GM12874 (cell line): ENCODE measurements at regions not wholly inside any gene's neighbourhood (a gene's known extent, or its start where the extent isn't known, plus 50 kb on each side); places are given as distances from the start of the nearest gene placed in this dataset.

Experiments
- TF ChIP-seq, protein P1 (sequence below): IDR thresholded peaks from 2 replicates; pipeline ENCODE4 v1.5.1; 2011; ENCODE audit warnings: low read depth, mild to moderate bottlenecking, control low read depth, low read length, moderate library complexity; ENCODE audit not compliant: insufficient read depth

- TF ChIP-seq, protein P1, sequence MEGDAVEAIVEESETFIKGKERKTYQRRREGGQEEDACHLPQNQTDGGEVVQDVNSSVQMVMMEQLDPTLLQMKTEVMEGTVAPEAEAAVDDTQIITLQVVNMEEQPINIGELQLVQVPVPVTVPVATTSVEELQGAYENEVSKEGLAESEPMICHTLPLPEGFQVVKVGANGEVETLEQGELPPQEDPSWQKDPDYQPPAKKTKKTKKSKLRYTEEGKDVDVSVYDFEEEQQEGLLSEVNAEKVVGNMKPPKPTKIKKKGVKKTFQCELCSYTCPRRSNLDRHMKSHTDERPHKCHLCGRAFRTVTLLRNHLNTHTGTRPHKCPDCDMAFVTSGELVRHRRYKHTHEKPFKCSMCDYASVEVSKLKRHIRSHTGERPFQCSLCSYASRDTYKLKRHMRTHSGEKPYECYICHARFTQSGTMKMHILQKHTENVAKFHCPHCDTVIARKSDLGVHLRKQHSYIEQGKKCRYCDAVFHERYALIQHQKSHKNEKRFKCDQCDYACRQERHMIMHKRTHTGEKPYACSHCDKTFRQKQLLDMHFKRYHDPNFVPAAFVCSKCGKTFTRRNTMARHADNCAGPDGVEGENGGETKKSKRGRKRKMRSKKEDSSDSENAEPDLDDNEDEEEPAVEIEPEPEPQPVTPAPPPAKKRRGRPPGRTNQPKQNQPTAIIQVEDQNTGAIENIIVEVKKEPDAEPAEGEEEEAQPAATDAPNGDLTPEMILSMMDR: no peak
Measured at GRCh38 chr6:98560418-98560817, 274.0 kb upstream of the POU3F2 start.

- TF ChIP-seq, protein P1: no peak
Measured at GRCh38 chr6:98560841-98561240, 273.5 kb upstream of the POU3F2 start.

DNA sequence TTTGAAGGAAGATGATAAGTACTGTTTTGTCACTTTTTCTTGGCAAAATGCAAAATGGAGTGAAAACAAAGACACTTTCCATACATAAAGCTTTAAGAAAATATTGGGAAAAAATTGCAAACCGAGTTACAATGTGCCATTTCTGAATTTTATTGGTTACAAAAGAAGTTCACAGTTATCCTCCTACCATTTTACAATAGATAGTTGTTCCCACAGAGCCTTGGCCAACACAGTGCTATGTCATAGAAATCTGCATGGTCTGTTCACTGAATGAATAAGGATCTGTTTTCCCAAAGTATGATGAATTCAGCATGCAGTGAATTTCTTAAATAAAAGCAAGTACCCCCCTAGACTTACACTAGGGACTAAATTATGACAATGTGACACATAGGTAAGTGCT is 268.2 kb upstream of the POU3F2 start:
- TF ChIP-seq, protein P1: no peak

DNA sequence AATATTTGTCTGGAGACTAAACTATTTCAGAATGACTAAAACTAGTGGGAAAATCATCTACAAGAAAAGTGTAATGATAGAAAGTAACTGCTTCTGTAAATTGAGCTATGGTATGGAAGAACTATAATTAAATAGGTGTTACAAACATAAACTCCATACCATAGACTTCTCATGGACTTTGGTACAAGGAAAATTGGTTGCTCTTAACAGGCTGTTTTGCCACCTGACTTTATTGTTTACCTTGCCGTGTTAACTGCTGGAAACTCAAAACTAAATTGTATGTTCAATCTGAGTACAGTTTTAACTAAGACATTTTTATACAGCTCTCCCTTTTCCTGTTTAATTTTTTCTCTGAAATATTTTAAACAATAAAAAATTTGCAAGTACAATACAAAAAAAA is 261.8 kb upstream of the POU3F2 start:
- TF ChIP-seq, protein P1: no peak

GRCh38 chr6:98574984-98575383 is 259.4 kb upstream of the POU3F2 start:
- TF ChIP-seq, protein P1: no peak

DNA sequence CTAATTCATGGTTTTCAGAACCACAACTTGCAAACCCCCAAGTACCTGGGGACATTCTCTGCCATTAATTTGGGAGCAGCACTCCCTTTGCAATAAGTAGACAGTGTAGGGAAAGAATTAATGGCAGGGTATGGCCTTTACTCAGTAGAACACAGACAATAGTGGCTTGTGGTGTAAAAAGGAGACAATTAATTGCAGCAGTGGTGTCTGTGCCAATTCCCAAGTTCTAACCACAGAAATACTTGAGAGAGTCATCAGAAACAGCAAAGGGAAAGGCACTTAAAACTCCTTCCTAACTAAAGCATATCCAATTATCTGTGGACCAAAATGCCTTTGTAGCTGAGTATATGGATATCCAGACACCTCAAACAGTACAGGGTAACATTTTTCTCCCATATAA is 257.6 kb upstream of the POU3F2 start:
- TF ChIP-seq, protein P1: no peak

- TF ChIP-seq, protein P1: no peak
Measured at GRCh38 chr6:98578016-98578415, 256.4 kb upstream of the POU3F2 start.

DNA sequence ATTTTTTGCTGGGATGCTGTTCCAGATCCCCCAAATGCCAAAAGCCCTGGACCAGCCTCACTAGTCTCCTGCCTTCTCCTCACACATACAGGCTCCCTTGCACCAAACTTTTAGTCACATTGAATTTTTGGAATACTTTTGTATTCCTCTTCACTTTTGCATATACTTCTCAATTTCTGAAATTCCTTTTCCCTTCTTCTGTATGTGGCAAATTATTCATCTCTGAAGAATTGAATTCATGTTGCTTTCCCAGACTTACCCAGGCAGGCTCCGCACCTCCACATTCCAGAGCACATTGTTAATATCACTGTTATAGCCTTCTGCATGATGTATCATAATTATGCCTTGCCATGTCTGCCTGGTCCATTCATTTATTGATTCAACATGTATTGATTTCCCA is 255.3 kb upstream of the POU3F2 start:
- TF ChIP-seq, protein P1: no peak
